Prostate gland (tissue), 2 donors: ENCODE measurements at regions not wholly inside any gene's neighbourhood (a gene's known extent, or its start where the extent isn't known, plus 50 kb on each side); places are given as distances from the start of the nearest gene placed in this dataset.

Source experiments
- POLR2A ChIP-seq: fragments of 450-650 bp; IDR thresholded peaks from one replicate; pipeline ENCODE4 v1.6.1; 2016; ENCODE audit warnings: antibody characterized with exemption, mild to moderate bottlenecking
- POLR2AphosphoS5 ChIP-seq: sonication (generic); formaldehyde crosslinking; IDR thresholded peaks from one replicate; pipeline ENCODE4 v1.6.1; 2017; ENCODE audit warnings: antibody characterized with exemption
- TF ChIP-seq, protein P1 (sequence below), 4 experiments: fragments of 200-600 bp in 2 of 4; fragments of 450-650 bp in 2 of 4; sonication (generic) in 2 of 4; IDR thresholded peaks; 1 replicate in 3 of 4; 2 replicates in 1 of 4; pipeline ENCODE4 v1.5.1; 2016 to 2019; ENCODE audit warnings: antibody characterized with exemption in 4 of 4, mild to moderate bottlenecking in 2 of 4, moderate library complexity in 2 of 4

DNA sequence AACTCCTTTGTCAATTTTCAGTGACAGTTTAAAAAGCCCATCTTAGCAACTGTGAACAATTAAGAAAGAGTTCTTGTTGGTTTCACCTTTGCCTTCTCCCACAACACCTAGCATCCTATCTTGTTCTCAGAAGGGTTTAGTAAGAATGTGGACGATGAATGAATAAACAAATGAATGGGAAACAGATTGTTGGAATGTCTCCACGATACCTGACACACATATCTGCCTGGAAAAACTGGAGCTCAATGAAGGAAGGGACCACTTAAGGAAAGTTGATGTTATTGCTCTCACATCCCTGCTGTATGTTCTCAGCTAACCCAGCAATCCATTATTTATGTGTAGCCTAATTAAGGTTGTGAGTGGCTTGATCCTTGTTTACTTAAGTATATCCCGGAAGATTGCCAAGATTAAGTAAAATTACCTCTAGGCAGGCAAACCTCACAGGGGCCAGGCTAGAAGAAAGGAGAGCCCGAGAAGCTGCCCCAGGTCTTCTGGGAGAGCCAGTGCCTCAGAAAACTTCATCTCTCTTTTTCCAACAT is 286.4 kb downstream of the NXPE2 start:
- TF ChIP-seq, protein P1, sequence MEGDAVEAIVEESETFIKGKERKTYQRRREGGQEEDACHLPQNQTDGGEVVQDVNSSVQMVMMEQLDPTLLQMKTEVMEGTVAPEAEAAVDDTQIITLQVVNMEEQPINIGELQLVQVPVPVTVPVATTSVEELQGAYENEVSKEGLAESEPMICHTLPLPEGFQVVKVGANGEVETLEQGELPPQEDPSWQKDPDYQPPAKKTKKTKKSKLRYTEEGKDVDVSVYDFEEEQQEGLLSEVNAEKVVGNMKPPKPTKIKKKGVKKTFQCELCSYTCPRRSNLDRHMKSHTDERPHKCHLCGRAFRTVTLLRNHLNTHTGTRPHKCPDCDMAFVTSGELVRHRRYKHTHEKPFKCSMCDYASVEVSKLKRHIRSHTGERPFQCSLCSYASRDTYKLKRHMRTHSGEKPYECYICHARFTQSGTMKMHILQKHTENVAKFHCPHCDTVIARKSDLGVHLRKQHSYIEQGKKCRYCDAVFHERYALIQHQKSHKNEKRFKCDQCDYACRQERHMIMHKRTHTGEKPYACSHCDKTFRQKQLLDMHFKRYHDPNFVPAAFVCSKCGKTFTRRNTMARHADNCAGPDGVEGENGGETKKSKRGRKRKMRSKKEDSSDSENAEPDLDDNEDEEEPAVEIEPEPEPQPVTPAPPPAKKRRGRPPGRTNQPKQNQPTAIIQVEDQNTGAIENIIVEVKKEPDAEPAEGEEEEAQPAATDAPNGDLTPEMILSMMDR (IDR thresholded peaks at IDR 0.05): no peak
- TF ChIP-seq POLR2AphosphoS5 (no peak), POLR2A (no peak)
